ENCODE measurements at regions not wholly inside any gene's neighbourhood (a gene's known extent, or its start where the extent isn't known, plus 50 kb on each side); places are given as distances from the start of the nearest gene placed in this dataset.

- TF ChIP-seq CTCF (IDR thresholded peaks at IDR 0.05), result no peak
- no peak for TF ChIP-seq EZH2 (IDR thresholded peaks at IDR 0.05)
- no peak for TF ChIP-seq EZH2phosphoT487 (IDR thresholded peaks at IDR 0.05)
Measured at GRCh38 chr11:30650266-30650665, 64.1 kb upstream of the MPPED2 start.

All from neural progenitor cell (in vitro differentiated cells).